H9 (cell line): ENCODE measurements at regions not wholly inside any gene's neighbourhood (a gene's known extent, or its start where the extent isn't known, plus 50 kb on each side); places are given as distances from the start of the nearest gene placed in this dataset.

Experiments
- DNase-seq: peaks from one replicate; pipeline ENCODE4 v3.0.0-alpha.2; 2017
- H2AFZ ChIP-seq: one replicate; pipeline ENCODE4 v1.6.1; 2013; ENCODE audit warnings: mild to moderate bottlenecking, low read length, control low read depth, moderate library complexity
- H2AK5ac ChIP-seq: 2 replicates; pipeline ENCODE4 v1.6.1; 2013; ENCODE audit warnings: low read length, control low read depth, mixed read lengths; ENCODE audit not compliant: insufficient read length
- H2BK120ac ChIP-seq: one replicate; pipeline ENCODE4 v1.6.1; 2013; ENCODE audit warnings: low read depth, mild to moderate bottlenecking, low read length, control low read depth, inconsistent platforms; ENCODE audit not compliant: poor library complexity, severe bottlenecking
- H2BK12ac ChIP-seq: 2 replicates; pipeline ENCODE4 v1.6.1; 2013; ENCODE audit warnings: low read length, control low read depth, mixed read lengths, low read depth; ENCODE audit not compliant: insufficient read length
- H2BK15ac ChIP-seq: 2 replicates; pipeline ENCODE4 v1.6.1; 2013; ENCODE audit warnings: low read depth, low read length, control low read depth
- H2BK20ac ChIP-seq: one replicate; pipeline ENCODE4 v1.6.1; 2013; ENCODE audit warnings: low read depth, mild to moderate bottlenecking, low read length, control low read depth, inconsistent platforms; ENCODE audit not compliant: poor library complexity, severe bottlenecking
- H2BK5ac ChIP-seq: 2 replicates; pipeline ENCODE4 v1.6.1; 2013; ENCODE audit warnings: low read length, control low read depth, mixed read lengths; ENCODE audit not compliant: insufficient read length
- H3K14ac ChIP-seq: 2 replicates; pipeline ENCODE4 v1.6.1; 2013; ENCODE audit warnings: low read length, control low read depth; ENCODE audit not compliant: insufficient read depth
- H3K18ac ChIP-seq: 2 replicates; pipeline ENCODE4 v1.6.1; 2013; ENCODE audit warnings: low read depth, mild to moderate bottlenecking, mixed read lengths, low read length, control low read depth; ENCODE audit not compliant: insufficient read length
- H3K23ac ChIP-seq: 2 replicates; pipeline ENCODE4 v1.6.1; 2013; ENCODE audit warnings: low read length, control low read depth, mixed read lengths, low read depth; ENCODE audit not compliant: insufficient read length
- H3K23me2 ChIP-seq: 2 replicates; pipeline ENCODE4 v1.6.1; 2013; ENCODE audit warnings: low read depth, mild to moderate bottlenecking, mixed read lengths, low read length, control low read depth; ENCODE audit not compliant: insufficient read length, poor library complexity, severe bottlenecking
- H3K27ac ChIP-seq: 2 replicates; pipeline ENCODE4 v1.5.1; 2013; ENCODE audit warnings: low read length, control low read depth, mixed read lengths, low read depth; ENCODE audit not compliant: insufficient read length
- H3K27me3 ChIP-seq: 2 replicates; pipeline ENCODE4 v1.6.1; 2013; ENCODE audit warnings: low read length, control low read depth, inconsistent platforms; ENCODE audit not compliant: insufficient read depth
- H3K4ac ChIP-seq: 2 replicates; pipeline ENCODE4 v1.6.1; 2013; ENCODE audit warnings: low read depth, mild to moderate bottlenecking, control low read depth, inconsistent platforms, low read length, moderate library complexity
- H3K4me1 ChIP-seq: 2 replicates; pipeline ENCODE4 v1.6.1; 2013; ENCODE audit warnings: low read length, control low read depth, inconsistent platforms; ENCODE audit not compliant: insufficient read depth
- H3K4me2 ChIP-seq: 2 replicates; pipeline ENCODE4 v1.6.1; 2013; ENCODE audit warnings: low read length, control low read depth, mixed read lengths; ENCODE audit not compliant: insufficient read length, insufficient read depth
- H3K56ac ChIP-seq: 2 replicates; pipeline ENCODE4 v1.6.1; 2013; ENCODE audit warnings: low read depth, mild to moderate bottlenecking, mixed read lengths, low read length, control low read depth; ENCODE audit not compliant: insufficient read length
- H3K79me1 ChIP-seq: 2 replicates; pipeline ENCODE4 v1.6.1; 2013; ENCODE audit warnings: low read depth, mild to moderate bottlenecking, moderate library complexity, low read length, control low read depth, inconsistent platforms; ENCODE audit not compliant: insufficient read depth, poor library complexity, severe bottlenecking
- H3K79me2 ChIP-seq: 2 replicates; pipeline ENCODE4 v1.6.1; 2013; ENCODE audit warnings: low read length, control low read depth, inconsistent platforms; ENCODE audit not compliant: insufficient read depth
- H3K9ac ChIP-seq: 2 replicates; pipeline ENCODE4 v1.6.1; 2013; ENCODE audit warnings: low read length, control low read depth, mixed read lengths; ENCODE audit not compliant: insufficient read length; ENCODE audit errors: extremely low read depth
- H3K9me3 ChIP-seq: one replicate; pipeline ENCODE4 v1.6.1; 2013; ENCODE audit warnings: low read depth, low read length, inconsistent platforms; ENCODE audit not compliant: control insufficient read depth
- H3T11ph ChIP-seq: one replicate; pipeline ENCODE4 v1.6.1; 2013; ENCODE audit warnings: mild to moderate bottlenecking, low read length, control low read depth, inconsistent platforms
- H4K20me1 ChIP-seq: one replicate; pipeline ENCODE4 v1.6.1; 2013; ENCODE audit not compliant: control insufficient read depth, insufficient read length, insufficient read depth
- H4K5ac ChIP-seq: 2 replicates; pipeline ENCODE4 v1.6.1; 2013; ENCODE audit warnings: low read depth, mild to moderate bottlenecking, mixed read lengths, low read length, control low read depth; ENCODE audit not compliant: insufficient read length
- H4K8ac ChIP-seq: replicated peaks from 2 replicates; pipeline ENCODE4 v1.6.1; 2013; ENCODE audit warnings: low read length, control low read depth, mixed read lengths, low read depth; ENCODE audit not compliant: insufficient read length
- H4K91ac ChIP-seq: 2 replicates; pipeline ENCODE4 v1.6.1; 2013; ENCODE audit warnings: low read depth, mild to moderate bottlenecking, moderate library complexity, mixed read lengths, low read length, control low read depth; ENCODE audit not compliant: insufficient read length
- H3K27ac Mint-ChIP-seq, 3 experiments: 2 replicates in 2 of 3; 3 replicates in 1 of 3; pipeline ENCODE4 v1.8.0; 2020 to 2021; ENCODE audit warnings: mixed read lengths in 3 of 3, mild to moderate bottlenecking in 1 of 3, moderate library complexity in 1 of 3
- H3K27me3 Mint-ChIP-seq: 2 replicates; pipeline ENCODE4 v1.8.0; 2021; ENCODE audit warnings: low read depth, mild to moderate bottlenecking, moderate library complexity, mixed read lengths
- H3K36me3 Mint-ChIP-seq, 3 experiments: 2 replicates in 2 of 3; 3 replicates in 1 of 3; pipeline ENCODE4 v1.8.0; 2020 to 2021; ENCODE audit warnings: low read depth in 3 of 3, mixed read lengths in 3 of 3; ENCODE audit not compliant: insufficient read depth in 1 of 3
- H3K4me1 Mint-ChIP-seq, 2 experiments: 2 replicates each; pipeline ENCODE4 v1.8.0; 2020; ENCODE audit warnings: mixed read lengths in 2 of 2
- H3K4me3 Mint-ChIP-seq, 2 experiments: 2 replicates in 1 of 2; 3 replicates in 1 of 2; pipeline ENCODE4 v1.8.0; 2020 to 2021; ENCODE audit warnings: mild to moderate bottlenecking in 2 of 2, mixed read lengths in 2 of 2, moderate library complexity in 1 of 2
- H3K9me3 Mint-ChIP-seq, 2 experiments: 2 replicates in 1 of 2; 3 replicates in 1 of 2; pipeline ENCODE4 v1.8.0; 2020; ENCODE audit warnings: mild to moderate bottlenecking in 2 of 2, mixed read lengths in 2 of 2, moderate library complexity in 1 of 2
- WGBS: extraction: QIAGEN DNeasy Blood & Tissue Kit; methylation state at CpG from one replicate; pipeline ENCODE4 v1.1.7; 2013; ENCODE audit warnings: missing lambda C conversion rate, low lambda C conversion rate, mixed read lengths; ENCODE audit not compliant: insufficient read length; ENCODE audit errors: extremely low coverage; 5-methylcytosine and 5-hydroxymethylcytosine counted together
- TF ChIP-seq, protein P1 (sequence below): fragments of 200-600 bp; sonication (generic); conservative IDR thresholded peaks from 3 replicates; pipeline ENCODE4 v1.8.0; 2021; ENCODE audit warnings: antibody characterized with exemption, mild to moderate bottlenecking

DNA sequence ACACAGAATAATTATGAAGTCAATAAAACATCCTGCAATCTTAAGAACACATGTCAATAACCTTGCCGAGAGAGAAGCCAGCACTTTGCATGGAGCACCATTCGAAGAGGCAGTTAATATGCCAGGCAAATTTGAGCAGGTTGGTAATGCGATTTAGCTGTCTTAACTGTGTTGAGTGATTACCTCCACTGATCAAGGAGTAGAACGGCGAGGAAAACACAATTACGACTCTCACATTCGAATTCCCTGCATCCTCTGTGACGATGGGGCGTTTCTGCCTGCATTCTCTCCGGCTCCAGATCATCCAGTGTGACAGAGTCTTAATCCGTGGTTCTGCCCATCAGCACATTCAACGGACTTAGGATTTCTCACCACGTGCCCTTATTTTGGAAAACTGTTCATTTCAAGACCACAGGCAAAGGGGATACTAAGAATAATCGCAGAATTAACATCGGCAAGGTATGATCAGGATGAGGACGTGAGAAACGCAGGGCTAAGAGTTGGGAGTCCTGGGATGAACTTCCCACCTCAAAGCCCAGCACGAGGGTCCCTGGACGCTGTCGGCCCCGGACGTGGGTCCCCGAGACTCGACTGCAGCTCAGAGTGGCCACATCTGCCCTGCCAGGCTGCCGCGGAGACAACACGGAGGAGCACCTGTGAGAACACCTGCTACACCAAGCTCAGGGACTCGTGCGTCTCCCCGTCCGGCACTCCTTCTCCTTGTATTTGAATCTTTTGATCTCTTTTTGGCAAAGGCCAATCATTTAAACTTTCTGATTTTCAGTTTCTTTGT is 499.2 kb upstream of the SALL3 start:
- H3K9me3 ChIP-seq = no peaks in the 10 kb centered on the region
- H3K27ac ChIP-seq = no peak overlapping the region
- H3K79me1 ChIP-seq = no peaks in the 10 kb centered on the region
- H3K9ac ChIP-seq = no peak overlapping the region
- no peak overlapping the region for H2AK5ac ChIP-seq
- no peak overlapping the region; the same call in 1 of the 2 replicates for H3K14ac ChIP-seq
- H4K8ac ChIP-seq = no peak overlapping the region
- H3K4me2 ChIP-seq = no peak overlapping the region
- H3K4me1 Mint-ChIP-seq = no peaks in the 10 kb centered on the region
- H2BK20ac ChIP-seq = no peak overlapping the region
- no peak overlapping the region for H4K5ac ChIP-seq
- H3K27me3 Mint-ChIP-seq = no peaks in the 10 kb centered on the region; the same call in 1 of the 2 replicates
- no peaks in the 10 kb centered on the region for H3K79me2 ChIP-seq
- H2BK15ac ChIP-seq = no peak overlapping the region
- no peak overlapping the region for H4K91ac ChIP-seq
- H3K27ac Mint-ChIP-seq = no peak overlapping the region
- H2BK5ac ChIP-seq = no peak overlapping the region
- no peak overlapping the region for H3K4me3 Mint-ChIP-seq
- TF ChIP-seq, protein P1, sequence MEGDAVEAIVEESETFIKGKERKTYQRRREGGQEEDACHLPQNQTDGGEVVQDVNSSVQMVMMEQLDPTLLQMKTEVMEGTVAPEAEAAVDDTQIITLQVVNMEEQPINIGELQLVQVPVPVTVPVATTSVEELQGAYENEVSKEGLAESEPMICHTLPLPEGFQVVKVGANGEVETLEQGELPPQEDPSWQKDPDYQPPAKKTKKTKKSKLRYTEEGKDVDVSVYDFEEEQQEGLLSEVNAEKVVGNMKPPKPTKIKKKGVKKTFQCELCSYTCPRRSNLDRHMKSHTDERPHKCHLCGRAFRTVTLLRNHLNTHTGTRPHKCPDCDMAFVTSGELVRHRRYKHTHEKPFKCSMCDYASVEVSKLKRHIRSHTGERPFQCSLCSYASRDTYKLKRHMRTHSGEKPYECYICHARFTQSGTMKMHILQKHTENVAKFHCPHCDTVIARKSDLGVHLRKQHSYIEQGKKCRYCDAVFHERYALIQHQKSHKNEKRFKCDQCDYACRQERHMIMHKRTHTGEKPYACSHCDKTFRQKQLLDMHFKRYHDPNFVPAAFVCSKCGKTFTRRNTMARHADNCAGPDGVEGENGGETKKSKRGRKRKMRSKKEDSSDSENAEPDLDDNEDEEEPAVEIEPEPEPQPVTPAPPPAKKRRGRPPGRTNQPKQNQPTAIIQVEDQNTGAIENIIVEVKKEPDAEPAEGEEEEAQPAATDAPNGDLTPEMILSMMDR = no peak
- WGBS = no CpG with 5 or more reads among the region's 31 CpGs
- H2BK120ac ChIP-seq = no peak overlapping the region
- no peak overlapping the region for H2BK12ac ChIP-seq
- H3K27me3 ChIP-seq = no peaks in the 10 kb centered on the region
- no peak overlapping the region for H3K56ac ChIP-seq
- H3K36me3 Mint-ChIP-seq = no peaks in the 10 kb centered on the region
- H3K23me2 ChIP-seq = no peaks in the 10 kb centered on the region
- H3K23ac ChIP-seq = no peak overlapping the region
- no peak overlapping the region for H3K4ac ChIP-seq
- H3K9me3 Mint-ChIP-seq = no peaks in the 10 kb centered on the region
- H3K4me1 ChIP-seq = no peaks in the 10 kb centered on the region
- H2AFZ ChIP-seq = no peak overlapping the region
- H4K20me1 ChIP-seq = no peaks in the 10 kb centered on the region
- no peak overlapping the region for H3K18ac ChIP-seq
- no peak overlapping the region for H3T11ph ChIP-seq
- no peak for DNase-seq
